GM12864 (cell line): ENCODE measurements at regions not wholly inside any gene's neighbourhood (a gene's known extent, or its start where the extent isn't known, plus 50 kb on each side); places are given as distances from the start of the nearest gene placed in this dataset.

Source experiments
- DNase-seq: peaks from one replicate; pipeline ENCODE4 v3.0.0-alpha.2; 2011; ENCODE audit warnings: low read depth
- H3K4me3 ChIP-seq: 2 replicates; pipeline ENCODE4 v1.5.1; 2011; ENCODE audit warnings: mild to moderate bottlenecking, low read depth, low read length, control low read depth
- TF ChIP-seq, protein P1 (sequence below): IDR thresholded peaks from 2 replicates; pipeline ENCODE4 v1.5.1; 2011; ENCODE audit warnings: low read depth, mild to moderate bottlenecking, moderate library complexity, low read length, control low read depth, inconsistent platforms; ENCODE audit errors: missing control alignments

DNA sequence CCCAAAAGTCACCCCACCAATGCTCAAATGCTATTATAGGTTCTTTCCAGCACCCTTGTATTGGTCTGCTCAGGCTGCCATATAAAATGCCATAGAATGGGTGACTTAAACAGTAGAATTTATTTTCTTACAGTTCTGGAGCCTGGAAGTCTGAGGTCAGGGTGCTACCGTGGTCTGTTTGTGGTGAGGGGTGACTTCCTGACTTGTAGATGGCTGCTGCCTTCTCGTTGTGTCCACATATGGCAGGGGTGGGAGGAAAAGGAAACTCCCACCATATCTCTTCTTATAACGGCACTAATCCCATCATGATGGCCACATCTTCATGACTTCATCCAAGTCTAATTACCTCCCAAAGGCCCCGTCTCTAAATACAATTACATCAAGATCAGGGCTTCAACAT lies 257.8 kb upstream of the TARS1 start:
- H3K4me3 ChIP-seq: no peak overlapping the region
- no peak for DNase-seq
- TF ChIP-seq, protein P1, sequence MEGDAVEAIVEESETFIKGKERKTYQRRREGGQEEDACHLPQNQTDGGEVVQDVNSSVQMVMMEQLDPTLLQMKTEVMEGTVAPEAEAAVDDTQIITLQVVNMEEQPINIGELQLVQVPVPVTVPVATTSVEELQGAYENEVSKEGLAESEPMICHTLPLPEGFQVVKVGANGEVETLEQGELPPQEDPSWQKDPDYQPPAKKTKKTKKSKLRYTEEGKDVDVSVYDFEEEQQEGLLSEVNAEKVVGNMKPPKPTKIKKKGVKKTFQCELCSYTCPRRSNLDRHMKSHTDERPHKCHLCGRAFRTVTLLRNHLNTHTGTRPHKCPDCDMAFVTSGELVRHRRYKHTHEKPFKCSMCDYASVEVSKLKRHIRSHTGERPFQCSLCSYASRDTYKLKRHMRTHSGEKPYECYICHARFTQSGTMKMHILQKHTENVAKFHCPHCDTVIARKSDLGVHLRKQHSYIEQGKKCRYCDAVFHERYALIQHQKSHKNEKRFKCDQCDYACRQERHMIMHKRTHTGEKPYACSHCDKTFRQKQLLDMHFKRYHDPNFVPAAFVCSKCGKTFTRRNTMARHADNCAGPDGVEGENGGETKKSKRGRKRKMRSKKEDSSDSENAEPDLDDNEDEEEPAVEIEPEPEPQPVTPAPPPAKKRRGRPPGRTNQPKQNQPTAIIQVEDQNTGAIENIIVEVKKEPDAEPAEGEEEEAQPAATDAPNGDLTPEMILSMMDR: no peak

DNA sequence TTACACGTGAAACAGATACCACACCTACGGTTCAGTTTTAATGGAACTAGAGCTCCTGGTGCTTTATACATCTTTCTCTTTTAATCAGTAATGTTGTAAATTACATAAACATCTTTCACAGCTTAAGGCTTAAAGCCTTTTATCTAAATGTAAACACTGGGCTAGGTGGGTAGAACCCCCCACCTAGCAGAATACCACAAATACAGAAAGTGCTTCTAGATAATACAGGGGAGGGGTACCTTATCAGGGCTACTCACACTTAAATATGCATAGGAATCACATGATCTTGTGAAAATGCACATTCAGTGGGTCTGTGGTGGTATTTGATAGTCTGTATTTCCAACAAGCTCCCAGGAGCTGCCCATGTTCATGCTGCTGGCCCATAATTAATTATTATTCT lies 256.4 kb upstream of the TARS1 start:
- DNase-seq: no peak
- TF ChIP-seq, protein P1: no peak
- no peak overlapping the region for H3K4me3 ChIP-seq

DNA sequence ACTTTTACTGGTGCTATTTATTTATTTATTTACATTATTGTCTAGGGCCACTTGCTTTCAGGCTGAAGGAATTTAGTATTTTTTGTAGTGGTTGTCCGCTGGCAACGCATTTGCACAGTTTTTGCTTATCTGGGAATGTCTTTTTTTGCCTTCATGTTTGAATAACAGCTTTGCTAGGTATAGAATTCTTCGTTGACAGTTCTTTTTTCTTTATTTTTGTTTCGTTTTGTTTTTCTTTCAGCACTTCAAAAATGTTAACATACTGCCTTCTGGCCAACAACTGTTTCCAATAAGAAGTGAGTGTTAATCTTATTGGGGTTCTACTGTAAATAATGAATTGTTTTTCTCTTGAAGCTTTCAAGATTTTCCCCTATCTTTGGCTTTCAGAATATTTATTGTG lies 252.7 kb upstream of the TARS1 start:
- TF ChIP-seq, protein P1: no peak
- H3K4me3 ChIP-seq: no peak overlapping the region
- DNase-seq: no peak

DNA sequence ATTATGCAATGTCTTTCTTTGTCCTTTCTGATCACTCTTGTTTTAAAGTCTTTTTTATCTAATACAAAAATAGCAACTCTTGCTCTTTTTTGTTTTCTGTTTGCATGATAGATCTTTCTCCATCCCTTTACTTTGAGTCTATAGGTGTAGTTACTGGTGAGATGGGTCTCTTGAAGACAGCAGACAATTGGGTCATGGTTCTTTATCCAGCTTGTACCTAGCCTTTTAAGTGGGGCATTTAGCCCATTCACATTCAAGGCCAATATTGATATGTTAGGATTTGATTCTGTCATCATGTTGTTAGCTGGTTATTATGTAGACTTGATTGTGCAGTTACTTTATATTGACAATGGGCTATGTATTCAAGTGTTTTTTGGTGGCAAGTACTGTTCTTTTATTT lies 245.9 kb upstream of the TARS1 start:
- TF ChIP-seq, protein P1: no peak
- H3K4me3 ChIP-seq: no peak overlapping the region
- no peak for DNase-seq

DNA sequence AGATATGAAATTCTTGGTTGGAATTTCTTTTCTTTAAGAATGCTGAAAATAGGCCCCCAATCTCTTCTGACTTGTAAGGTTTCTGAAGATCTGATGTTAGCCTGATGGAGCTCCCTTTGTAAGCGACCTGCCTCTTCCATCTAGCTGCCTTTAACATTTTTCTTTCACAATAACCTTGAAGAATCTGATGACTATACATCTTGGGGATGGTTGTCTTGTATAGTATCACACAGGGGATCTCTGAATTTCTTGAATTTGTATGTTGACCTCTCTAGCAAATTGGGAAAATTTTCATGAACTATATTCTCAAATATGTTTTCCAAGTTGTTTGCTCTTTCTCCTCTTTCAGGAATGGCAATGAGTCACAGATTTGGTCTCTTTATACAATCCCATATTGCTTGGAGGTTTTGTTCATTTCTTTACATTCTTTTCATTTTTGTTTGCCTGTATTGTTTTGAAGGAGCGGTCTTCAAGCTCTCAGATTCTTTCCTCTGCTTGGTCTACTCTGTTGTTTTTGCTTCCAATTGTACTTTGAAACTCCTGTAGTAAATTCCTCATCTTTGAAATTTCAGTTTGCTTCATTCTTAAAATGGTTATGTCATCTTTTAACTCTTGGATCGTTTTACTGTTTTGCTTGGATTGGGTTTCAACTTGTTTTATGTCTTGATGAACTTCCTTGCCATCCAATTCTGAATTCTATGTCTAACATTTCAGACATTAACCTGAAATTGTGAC lies 245.2 kb upstream of the TARS1 start:
- TF ChIP-seq, protein P1: no peak
- no peak for DNase-seq

DNA sequence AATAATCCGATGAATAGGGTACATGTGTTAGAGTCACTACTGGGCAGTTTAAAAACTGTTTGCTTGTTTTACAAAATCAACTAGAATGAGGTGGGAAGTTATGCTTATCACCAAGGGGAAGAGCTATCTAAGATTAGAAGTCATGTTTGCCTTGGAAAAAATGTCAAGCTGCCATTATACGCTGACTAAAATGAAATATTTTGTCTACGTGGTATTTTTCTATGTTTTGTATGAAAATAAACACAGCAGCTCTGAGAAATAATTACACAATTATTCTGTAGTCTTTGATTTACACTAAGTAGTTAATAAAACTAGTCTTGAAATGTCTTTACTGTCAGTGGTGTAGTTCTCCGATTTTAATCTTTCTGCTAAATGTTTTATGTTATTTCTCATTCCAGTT lies 241.9 kb upstream of the TARS1 start:
- no peak for DNase-seq
- TF ChIP-seq, protein P1: no peak
- H3K4me3 ChIP-seq: no peak overlapping the region

More for the DNA sequence above, 245.2 kb upstream of the TARS1 start:
- H3K4me3 ChIP-seq: no peak overlapping the region

DNA sequence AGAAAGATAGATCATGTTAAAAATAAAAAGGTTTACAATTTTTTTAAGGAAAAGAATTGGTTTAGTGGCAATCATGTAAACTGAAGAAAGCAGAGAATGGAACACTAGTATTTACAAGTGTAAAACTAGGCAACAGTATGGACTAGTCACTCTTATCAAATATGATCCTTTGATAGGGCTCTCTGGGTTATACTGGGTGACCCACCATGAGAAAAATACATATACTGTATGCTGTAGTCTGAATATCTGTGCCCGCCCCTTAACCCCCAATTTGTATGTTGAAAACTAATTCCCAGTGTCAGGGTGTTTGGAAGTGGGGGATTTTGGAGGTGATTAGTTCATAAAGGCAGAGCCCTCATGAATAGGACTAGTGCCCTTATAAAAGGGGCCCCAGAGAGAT lies 236.8 kb upstream of the TARS1 start:
- DNase-seq: no peak

More for the DNA sequence above, 236.8 kb upstream of the TARS1 start:
- no peak overlapping the region for H3K4me3 ChIP-seq
- TF ChIP-seq, protein P1: no peak
